NCI-H526 (cell line): ENCODE measurements at regions not wholly inside any gene's neighbourhood (a gene's known extent, or its start where the extent isn't known, plus 50 kb on each side); places are given as distances from the start of the nearest gene placed in this dataset.
"Not testable (repeated sequence)": the region's sequence is repeated elsewhere in the genome, so short reads cannot be mapped to it uniquely, and the experiment has no call there.

ENCODE experiments used
- DNase-seq, 2 experiments: peaks; one replicate each; lab custom pipeline; 2025; lab: John Stamatoyannopoulos, UW

- no peak for DNase-seq
Measured at GRCh38 chr10:4230036-4230435, 445.0 kb upstream of the KLF6 start.

- DNase-seq: no peak
Measured at GRCh38 chr10:4229106-4229505, 444.1 kb upstream of the KLF6 start.

GRCh38 chr10:4227586-4227985 lies 442.6 kb upstream of the KLF6 start:
- no peak for DNase-seq

- no peak for DNase-seq
Measured at GRCh38 chr10:4226941-4227540, 442.0 kb upstream of the KLF6 start.

- no peak for DNase-seq
Measured at GRCh38 chr10:4224178-4224577, 439.2 kb upstream of the KLF6 start.

GRCh38 chr10:4221310-4221709 lies 436.3 kb upstream of the KLF6 start:
- DNase-seq: not testable (repeated sequence)

GRCh38 chr10:4219901-4220300 lies 434.9 kb upstream of the KLF6 start:
- no peak for DNase-seq

- DNase-seq: no peak
Measured at GRCh38 chr10:4217653-4218052, 432.6 kb upstream of the KLF6 start.

GRCh38 chr10:4217187-4217586 lies 432.2 kb upstream of the KLF6 start:
- no peak for DNase-seq

- DNase-seq: no peak
Measured at GRCh38 chr10:4216726-4217125, 431.7 kb upstream of the KLF6 start.

- no peak for DNase-seq
Measured at GRCh38 chr10:4215963-4216575, 431.1 kb upstream of the KLF6 start.

- DNase-seq: no peak
Measured at GRCh38 chr10:4215485-4215884, 430.5 kb upstream of the KLF6 start.

- DNase-seq: no peak
Measured at GRCh38 chr10:4214908-4215307, 429.9 kb upstream of the KLF6 start.

- no peak for DNase-seq
Measured at GRCh38 chr10:4213441-4213840, 428.4 kb upstream of the KLF6 start.

- DNase-seq: no peak
Measured at GRCh38 chr10:4212111-4212630, 427.2 kb upstream of the KLF6 start.

GRCh38 chr10:4208499-4208898 lies 423.5 kb upstream of the KLF6 start:
- DNase-seq: no peak

GRCh38 chr10:4205113-4205512 lies 420.1 kb upstream of the KLF6 start:
- no peak for DNase-seq

- no peak for DNase-seq
Measured at GRCh38 chr10:4202938-4203337, 417.9 kb upstream of the KLF6 start.

GRCh38 chr10:4201866-4202825 lies 417.1 kb upstream of the KLF6 start:
- no peak for DNase-seq

- DNase-seq: no peak
Measured at GRCh38 chr10:4199196-4199595, 414.2 kb upstream of the KLF6 start.

- DNase-seq: no peak
Measured at GRCh38 chr10:4198216-4198615, 413.2 kb upstream of the KLF6 start.

- no peak for DNase-seq
Measured at GRCh38 chr10:4197676-4198075, 412.7 kb upstream of the KLF6 start.
